ENCODE measurements at regions not wholly inside any gene's neighbourhood (a gene's known extent, or its start where the extent isn't known, plus 50 kb on each side); places are given as distances from the start of the nearest gene placed in this dataset.
"Not testable (repeated sequence)": the region's sequence is repeated elsewhere in the genome, so short reads cannot be mapped to it uniquely, and the experiment has no call there.

DNA sequence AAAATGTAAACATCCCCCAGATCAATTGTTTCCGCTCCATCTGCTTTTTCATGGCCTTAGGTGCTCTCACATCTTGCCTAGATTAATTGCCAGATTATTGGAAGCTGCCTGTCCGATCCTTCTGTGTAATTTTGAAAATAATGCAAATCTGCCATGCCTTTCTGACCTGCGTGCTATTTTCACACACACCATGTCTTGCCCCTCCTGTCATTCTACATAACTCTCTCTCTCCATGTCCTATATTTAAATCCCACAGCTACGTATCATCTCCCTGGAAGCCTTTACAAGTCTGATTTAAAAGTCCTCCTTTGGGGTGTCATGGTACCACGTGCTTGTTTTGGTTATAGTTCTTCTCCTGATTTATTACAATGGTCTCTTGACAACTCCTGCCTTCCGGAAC lies 247.6 kb upstream of the ELAVL2 start:
- 75 to 82% methylated on average over 6 of the region's 6 CpGs for WGBS, 2 donors
- no peaks in the 10 kb centered on the region for H3K4me1 ChIP-seq
- H3K4me3 ChIP-seq (replicated peaks in 1 of 3) = no peak overlapping the region
- no peak for TF ChIP-seq POLR2A (IDR thresholded peaks at IDR 0.05)
- H3K36me3 ChIP-seq = no peaks in the 10 kb centered on the region
- H3K9me3 ChIP-seq = no peaks in the 10 kb centered on the region
- no peak overlapping the region for H3K27ac ChIP-seq
- DNase-seq = no peak
- no peaks in the 10 kb centered on the region for H3K27me3 ChIP-seq
- intact Hi-C loops (cut with DNase I) = no loop called here

- no peaks in the 10 kb centered on the region for H3K9me3 ChIP-seq
- intact Hi-C loops (cut with DNase I) = no loop called here
- WGBS, 2 donors = 62 to 74% methylated on average over 5 of the region's 5 CpGs
Observed at GRCh38 chr9:24073007-24073592, 247.1 kb upstream of the ELAVL2 start.

GRCh38 chr9:24071716-24072115 lies 245.7 kb upstream of the ELAVL2 start:
- TF ChIP-seq, protein P1, sequence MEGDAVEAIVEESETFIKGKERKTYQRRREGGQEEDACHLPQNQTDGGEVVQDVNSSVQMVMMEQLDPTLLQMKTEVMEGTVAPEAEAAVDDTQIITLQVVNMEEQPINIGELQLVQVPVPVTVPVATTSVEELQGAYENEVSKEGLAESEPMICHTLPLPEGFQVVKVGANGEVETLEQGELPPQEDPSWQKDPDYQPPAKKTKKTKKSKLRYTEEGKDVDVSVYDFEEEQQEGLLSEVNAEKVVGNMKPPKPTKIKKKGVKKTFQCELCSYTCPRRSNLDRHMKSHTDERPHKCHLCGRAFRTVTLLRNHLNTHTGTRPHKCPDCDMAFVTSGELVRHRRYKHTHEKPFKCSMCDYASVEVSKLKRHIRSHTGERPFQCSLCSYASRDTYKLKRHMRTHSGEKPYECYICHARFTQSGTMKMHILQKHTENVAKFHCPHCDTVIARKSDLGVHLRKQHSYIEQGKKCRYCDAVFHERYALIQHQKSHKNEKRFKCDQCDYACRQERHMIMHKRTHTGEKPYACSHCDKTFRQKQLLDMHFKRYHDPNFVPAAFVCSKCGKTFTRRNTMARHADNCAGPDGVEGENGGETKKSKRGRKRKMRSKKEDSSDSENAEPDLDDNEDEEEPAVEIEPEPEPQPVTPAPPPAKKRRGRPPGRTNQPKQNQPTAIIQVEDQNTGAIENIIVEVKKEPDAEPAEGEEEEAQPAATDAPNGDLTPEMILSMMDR (IDR thresholded peaks at IDR 0.05) = no peak
- TF ChIP-seq POLR2A (IDR thresholded peaks at IDR 0.05) = no peak
- Histone ChIP-seq H3K27me3 (no peaks in the 10 kb centered on the region), H3K9me3 (no peaks in the 10 kb centered on the region), H3K4me1 (no peaks in the 10 kb centered on the region), H3K4me3 (replicated peaks in 1 of 3) (no peak overlapping the region), H3K27ac (no peak overlapping the region), H3K36me3 (no peaks in the 10 kb centered on the region)
- WGBS, 2 donors = 39 to 47% methylated on average over 2 of the region's 2 CpGs
- intact Hi-C loops (cut with DNase I) = no loop called here
- no peak for DNase-seq

More at GRCh38 chr9:24073007-24073592, 247.1 kb upstream of the ELAVL2 start:
- no peaks in the 10 kb centered on the region for H3K27me3 ChIP-seq
- DNase-seq = no peak
- TF ChIP-seq, protein P1 (IDR thresholded peaks at IDR 0.05) = no peak
- no peak for TF ChIP-seq POLR2A (IDR thresholded peaks at IDR 0.05)
- no peak overlapping the region for H3K27ac ChIP-seq
- H3K4me1 ChIP-seq = no peaks in the 10 kb centered on the region
- H3K36me3 ChIP-seq = no peaks in the 10 kb centered on the region
- no peak overlapping the region for H3K4me3 ChIP-seq (replicated peaks in 1 of 3)

DNA sequence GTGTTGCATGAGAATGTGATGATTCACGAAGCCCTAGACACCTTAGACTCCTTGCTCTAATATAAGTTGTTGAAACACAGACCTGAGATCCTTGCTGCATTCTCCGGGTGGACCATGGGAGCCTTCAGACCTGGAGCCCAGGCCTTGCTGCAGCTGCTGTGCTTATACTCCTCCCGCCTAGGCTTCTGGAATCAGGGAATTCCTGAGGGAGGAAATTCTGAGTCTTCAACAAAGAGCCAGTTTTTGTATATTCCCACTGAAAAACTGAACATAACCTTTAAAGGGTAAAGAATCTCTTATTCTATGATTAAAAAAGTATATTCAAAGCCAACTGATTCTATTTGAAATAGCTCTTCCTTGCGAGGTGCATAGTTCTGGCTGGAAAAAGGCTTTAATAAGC lies 245.1 kb upstream of the ELAVL2 start:
- no peak for DNase-seq
- intact Hi-C loops (cut with DNase I) = no loop called here
- Histone ChIP-seq H3K4me1 (no peaks in the 10 kb centered on the region), H3K36me3 (no peaks in the 10 kb centered on the region), H3K27ac (no peak overlapping the region), H3K4me3 (replicated peaks in 1 of 3) (no peak overlapping the region), H3K27me3 (no peaks in the 10 kb centered on the region), H3K9me3 (no peaks in the 10 kb centered on the region)
- TF ChIP-seq, protein P1 (IDR thresholded peaks at IDR 0.05) = no peak
- TF ChIP-seq POLR2A (IDR thresholded peaks at IDR 0.05) = no peak
- 70 to 79% methylated on average over 4 of the region's 4 CpGs for WGBS, 2 donors

- H3K27me3 ChIP-seq; intact Hi-C loops (cut with DNase I): not testable (repeated sequence)
Observed at GRCh38 chr9:24067107-24067506, 241.1 kb upstream of the ELAVL2 start.

GRCh38 chr9:24059651-24060050 lies 233.6 kb upstream of the ELAVL2 start:
- Histone ChIP-seq H3K27me3 (no peaks in the 10 kb centered on the region), H3K4me1 (no peaks in the 10 kb centered on the region), H3K4me3 (replicated peaks in 1 of 3) (no peak overlapping the region), H3K9me3 (no peaks in the 10 kb centered on the region), H3K27ac (no peak overlapping the region), H3K36me3 (no peaks in the 10 kb centered on the region)
- no peak for TF ChIP-seq POLR2A (IDR thresholded peaks at IDR 0.05)
- TF ChIP-seq, protein P1 (IDR thresholded peaks at IDR 0.05) = no peak
- intact Hi-C loops (cut with DNase I) = no loop called here
- DNase-seq = no peak
- WGBS, 2 donors = 72 to 75% methylated on average over 2 of the region's 2 CpGs

More at GRCh38 chr9:24067107-24067506, 241.1 kb upstream of the ELAVL2 start:
- not testable (repeated sequence) for H3K4me1 ChIP-seq; H3K36me3 ChIP-seq; DNase-seq; H3K4me3 ChIP-seq (replicated peaks in 1 of 3); H3K9me3 ChIP-seq; H3K27ac ChIP-seq
- 54 to 62% methylated on average over 5 of the region's 5 CpGs for WGBS, 2 donors
